GM04503 (cell line): ENCODE measurements at regions not wholly inside any gene's neighbourhood (a gene's known extent, or its start where the extent isn't known, plus 50 kb on each side); places are given as distances from the start of the nearest gene placed in this dataset.
"Not testable (repeated sequence)": the region's sequence is repeated elsewhere in the genome, so short reads cannot be mapped to it uniquely, and the experiment has no call there.

Source experiments
- DNase-seq: peaks from one replicate; pipeline ENCODE4 v3.0.0-alpha.2; 2012; ENCODE audit warnings: low read depth

DNA sequence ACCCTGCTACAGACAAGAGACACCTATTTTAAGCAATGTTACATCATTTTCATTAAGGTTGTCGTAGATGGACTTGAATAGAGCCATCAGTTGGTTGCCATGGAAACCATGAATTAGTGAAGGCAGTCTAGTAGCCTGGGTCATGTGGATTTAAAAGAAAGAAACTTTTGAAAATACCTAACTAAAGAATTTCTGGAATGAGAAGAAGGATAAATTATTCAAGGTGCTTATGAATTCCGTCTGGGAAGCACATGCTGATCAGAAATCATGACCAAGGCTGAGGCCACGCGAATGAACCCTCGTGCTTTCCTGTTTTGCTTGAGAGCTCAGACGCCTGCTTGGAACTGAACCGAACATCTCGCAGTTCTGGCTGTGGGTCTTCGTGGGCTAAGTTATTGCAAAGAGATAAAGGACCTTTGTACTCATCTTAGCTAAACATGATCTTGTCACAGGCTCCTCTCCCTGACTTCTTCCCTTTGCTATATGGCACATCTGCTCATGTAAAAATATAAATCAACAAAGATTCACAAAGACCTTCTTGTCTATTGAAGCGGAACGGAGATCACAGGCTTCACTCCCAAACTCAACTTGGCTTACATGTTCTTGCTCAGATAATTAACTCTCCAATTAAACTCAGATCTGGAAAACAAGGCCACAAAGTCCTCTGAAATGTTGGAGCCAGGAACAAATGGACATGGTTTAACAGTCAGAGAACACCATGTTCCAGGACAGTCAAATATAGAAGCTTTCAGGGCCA is 140.2 kb downstream of the NUFIP1 start:
- no peak for DNase-seq

- DNase-seq, result not testable (repeated sequence)
Measured at GRCh38 chr13:44845281-44846058, 143.8 kb downstream of the NUFIP1 start.

DNA sequence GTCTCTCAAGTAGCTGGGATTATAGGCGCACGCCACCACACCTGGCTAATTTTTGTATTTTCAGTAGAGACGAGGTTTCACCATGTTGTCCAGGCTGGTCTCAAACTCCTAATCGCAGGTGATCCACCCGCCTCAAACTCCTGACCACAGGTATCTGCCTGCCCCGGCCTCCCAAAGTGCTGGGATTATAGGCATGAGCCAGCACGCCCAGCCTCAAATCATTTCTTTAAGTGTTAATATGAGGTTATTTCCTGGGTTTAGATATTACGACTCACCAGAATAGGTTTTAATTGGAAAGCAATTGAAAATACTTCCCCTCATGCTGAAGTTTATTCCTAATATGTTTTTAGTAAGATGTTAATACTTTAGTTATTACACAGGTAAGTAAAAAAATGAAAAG is 144.5 kb downstream of the NUFIP1 start:
- DNase-seq, result no peak

DNA sequence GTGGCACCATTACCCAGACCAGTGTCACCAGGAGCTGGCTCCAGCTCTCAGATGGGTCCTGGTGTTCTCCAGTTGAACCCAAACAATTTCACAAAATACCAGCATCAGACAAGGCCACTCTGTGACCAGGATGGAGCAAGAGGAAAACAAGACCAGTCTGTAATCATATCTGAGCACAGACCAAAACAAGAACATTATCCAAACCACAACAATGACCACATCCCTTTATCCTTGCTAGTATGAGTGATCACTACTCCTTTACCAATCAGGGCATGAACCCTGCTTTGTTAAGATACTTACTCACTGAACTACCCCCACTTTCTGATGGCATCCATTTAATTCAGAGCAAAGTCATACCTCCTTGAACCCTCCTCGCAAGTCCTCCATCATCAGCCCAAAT is 145.9 kb downstream of the NUFIP1 start:
- DNase-seq, result peak; percentile 50

GRCh38 chr13:44842158-44842557 is 147.1 kb downstream of the NUFIP1 start:
- DNase-seq, result peak; percentile 31

- DNase-seq, result no peak
Measured at GRCh38 chr13:44840131-44840530, 149.1 kb downstream of the NUFIP1 start.

DNA sequence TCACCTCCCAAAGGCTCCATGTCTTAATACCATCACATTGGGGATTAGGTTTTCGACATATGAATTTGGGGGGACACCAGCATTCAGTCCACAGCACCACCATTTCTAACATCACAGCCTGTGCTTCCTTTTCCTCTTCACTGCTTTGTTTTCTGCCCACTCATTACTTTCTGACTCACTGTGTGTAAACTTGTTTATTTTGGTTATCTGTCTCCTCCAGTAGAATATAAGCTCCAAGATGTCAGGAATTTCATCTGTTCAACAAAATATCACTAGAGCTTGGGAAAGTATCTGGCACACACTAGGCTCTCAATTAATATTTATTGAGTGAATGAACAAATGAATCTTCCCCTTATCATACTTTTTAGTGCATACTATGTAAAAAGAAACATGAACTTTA is 152.0 kb downstream of the NUFIP1 start:
- no peak for DNase-seq

- no peak for DNase-seq
Measured at GRCh38 chr13:44834404-44834803, 154.9 kb downstream of the NUFIP1 start.

GRCh38 chr13:44833626-44834025 is 155.6 kb downstream of the NUFIP1 start:
- no peak for DNase-seq

- no peak for DNase-seq
Measured at GRCh38 chr13:44833139-44833538, 156.1 kb downstream of the NUFIP1 start.

DNA sequence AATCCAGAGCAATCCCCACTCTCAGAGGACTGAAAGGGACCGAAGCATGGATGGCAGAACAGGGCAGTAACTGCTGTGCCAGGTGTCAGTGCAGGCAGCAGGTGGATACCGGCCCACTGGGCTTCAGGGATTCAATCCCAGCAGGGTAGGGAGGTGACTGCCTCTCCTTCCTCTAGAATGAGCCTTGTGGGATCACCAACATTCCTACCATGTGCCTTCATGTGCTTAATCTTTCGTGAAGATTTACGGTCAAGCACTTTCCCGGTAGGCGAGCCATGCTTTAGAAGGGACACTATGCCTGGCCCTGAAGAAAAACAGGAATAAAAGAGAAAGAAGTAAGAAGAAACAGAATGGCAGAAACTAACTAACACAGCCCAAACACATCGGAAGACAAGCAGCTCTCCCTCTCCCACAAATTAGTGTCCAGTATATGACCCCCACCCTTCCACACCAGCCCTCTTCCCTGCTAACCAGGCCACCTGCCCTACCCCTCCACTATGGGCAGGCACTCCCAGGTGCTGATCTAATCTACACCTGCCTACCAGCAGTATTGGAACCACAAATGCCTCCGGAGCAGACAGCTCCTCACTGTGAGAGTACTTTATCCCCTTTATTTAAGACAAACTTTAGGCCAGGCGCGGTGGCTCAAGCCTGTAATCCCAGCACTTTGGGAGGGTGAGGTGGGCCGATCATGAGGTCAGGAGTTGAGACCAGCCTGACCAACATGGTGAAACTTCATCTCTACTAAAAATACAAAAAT is 162.5 kb downstream of the NUFIP1 start:
- DNase-seq, result no peak

DNA sequence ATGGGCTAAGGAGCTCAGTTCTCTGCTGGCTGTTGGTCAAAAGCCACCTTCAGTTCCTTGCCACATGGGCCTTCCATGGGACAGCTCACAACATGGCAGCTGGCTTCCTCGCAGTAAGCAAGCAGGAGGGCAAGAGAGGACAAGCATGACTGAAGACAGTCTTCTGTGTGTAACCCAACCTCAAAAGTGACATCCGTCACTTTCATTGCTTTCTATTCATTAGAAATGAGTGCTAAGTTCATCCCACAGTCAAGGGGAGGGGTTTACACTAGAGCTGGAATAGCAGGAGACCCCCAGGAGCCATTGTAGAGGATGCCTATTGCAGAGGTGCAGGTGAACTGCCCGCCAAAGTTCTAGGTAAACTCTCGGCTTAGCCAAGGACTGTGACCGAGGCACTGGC is 163.3 kb downstream of the NUFIP1 start:
- DNase-seq, result no peak

DNA sequence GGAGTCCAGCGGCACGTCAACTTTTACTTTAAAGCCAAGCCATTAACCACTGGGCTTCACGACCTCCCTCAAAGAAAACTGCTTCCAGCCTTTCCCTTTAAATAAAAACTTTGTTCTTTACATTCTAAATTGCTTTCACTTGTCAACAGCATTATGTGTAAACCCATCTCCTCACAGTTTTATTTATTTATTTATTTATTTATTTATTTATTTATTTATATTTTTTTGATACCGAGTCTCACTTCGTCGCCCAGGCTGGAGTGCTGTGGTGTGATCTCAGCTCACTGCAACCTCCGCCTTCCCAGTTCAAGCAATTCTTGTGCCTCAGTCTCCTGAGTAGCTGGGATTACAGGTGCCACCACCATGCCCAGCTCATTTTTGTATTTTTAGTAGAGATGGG is 165.7 kb downstream of the NUFIP1 start:
- not testable (repeated sequence) for DNase-seq

DNA sequence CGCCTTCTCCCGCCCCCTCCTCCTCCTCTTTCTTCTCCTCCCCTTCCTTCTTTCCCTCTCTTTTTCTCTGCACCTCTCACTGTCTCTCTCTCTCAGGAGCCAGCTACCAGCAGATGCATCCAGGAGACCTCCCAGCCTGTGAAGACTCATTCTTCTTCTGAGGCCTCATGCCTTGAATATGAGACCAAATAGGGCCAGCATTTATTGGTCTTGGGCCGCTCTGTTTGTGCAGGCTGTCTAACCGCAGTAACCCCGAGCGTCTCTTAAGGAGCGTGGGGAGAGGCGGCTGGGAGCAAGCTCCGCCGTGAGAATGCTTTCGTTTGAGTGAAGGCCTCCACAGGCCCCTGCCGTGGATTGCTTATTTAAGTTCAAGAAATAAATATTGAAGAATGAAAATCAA is 167.0 kb downstream of the NUFIP1 start:
- no peak for DNase-seq

- DNase-seq, result no peak
Measured at GRCh38 chr13:44819772-44820171, 169.5 kb downstream of the NUFIP1 start.

DNA sequence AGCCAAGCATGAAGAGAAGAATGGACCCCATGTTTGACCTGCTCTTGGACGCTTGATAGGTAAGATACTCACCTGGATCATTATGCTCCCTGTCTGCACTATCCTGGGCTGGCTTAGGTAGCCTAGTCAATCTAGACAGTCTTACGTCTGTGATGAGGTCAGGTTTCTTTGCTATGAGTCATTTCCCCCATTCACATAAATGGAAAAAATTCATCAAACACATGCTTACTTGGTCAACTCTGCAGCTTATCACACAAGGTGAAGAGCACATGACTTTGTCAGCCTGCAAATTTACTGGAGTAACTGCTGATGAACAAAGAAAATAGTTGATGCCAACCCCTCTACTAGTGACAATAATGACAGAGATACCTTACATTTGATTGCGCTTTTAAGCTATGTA is 170.0 kb downstream of the NUFIP1 start:
- no peak for DNase-seq

DNA sequence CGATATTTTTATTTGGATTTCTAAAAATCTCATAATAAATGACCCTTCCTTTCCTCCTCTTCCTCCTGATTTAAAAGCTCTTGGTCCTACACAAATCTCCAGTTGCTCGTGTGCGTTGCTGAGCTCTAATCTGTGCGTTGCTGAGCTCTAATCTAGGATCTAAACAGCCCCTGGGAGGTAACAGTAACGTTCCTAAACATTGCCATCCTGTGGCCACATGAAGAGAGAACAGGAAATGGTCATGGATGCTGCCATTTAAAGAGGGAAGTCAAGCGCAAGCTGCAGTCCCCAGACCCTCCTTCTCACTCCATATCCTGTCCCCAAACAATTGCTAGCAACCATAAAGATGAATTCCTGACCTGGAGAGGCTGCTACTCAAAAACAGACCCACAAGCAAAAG is 170.8 kb downstream of the NUFIP1 start:
- no peak for DNase-seq

DNA sequence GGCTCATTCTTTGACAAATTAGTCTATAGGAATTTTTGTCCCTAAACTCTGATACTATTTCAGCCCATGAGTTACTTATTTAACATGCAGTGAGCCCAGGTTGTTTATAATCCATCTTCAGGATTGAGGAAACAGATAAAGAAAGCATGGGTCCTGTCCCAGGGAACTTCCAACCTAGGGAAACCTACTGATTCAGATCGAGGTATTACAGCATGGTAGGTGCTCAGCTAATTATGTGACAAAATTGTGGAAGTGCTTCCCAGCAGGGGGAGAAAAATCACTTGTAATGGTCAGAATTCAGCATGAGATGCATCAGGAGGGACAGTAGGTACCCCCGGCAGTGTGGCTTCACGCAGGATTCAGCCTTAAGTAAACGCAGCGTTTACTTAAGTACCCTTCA is 171.3 kb downstream of the NUFIP1 start:
- DNase-seq, result no peak

- DNase-seq, result no peak
Measured at GRCh38 chr13:44817131-44817671, 172.1 kb downstream of the NUFIP1 start.

DNA sequence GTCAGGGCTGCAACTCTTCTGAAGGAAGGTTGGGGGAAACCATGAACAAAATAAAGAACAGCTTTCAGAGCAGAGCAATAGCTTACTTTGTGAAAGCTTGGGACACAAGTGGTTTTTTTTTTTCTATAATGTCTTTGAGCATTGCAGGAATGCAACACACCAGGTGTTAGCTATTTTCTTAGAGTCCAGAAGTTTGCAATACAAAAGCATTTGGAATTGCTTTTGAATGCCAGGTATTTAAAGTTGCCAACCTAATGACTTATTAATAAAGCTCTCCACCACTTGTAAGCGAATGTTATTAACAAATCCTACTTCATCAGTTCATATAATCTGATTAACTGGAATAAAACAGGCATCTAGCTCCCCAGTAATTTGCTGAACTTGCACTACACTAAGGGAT is 172.6 kb downstream of the NUFIP1 start:
- DNase-seq, result no peak

GRCh38 chr13:44815623-44816022 is 173.6 kb downstream of the NUFIP1 start:
- DNase-seq, result peak; percentile 85

DNA sequence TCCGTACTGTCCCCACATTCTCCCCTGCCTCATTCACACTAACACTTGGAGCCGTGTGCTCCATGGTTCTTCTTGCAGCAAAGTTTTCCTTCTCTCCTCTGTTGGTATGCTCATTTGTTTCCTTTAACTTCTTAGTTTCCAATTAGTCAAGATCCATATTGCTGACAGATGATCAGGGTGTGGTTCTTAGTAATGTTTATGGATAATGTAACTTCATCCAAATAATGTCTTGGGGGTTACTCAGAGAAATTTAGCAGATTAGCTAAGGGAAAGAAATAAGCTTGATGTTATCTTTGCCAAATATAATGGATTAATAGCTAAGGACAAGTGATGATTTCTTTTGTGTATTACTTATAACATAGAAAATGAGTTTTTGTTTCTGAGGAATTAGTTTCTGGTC is 174.4 kb downstream of the NUFIP1 start:
- no peak for DNase-seq

DNA sequence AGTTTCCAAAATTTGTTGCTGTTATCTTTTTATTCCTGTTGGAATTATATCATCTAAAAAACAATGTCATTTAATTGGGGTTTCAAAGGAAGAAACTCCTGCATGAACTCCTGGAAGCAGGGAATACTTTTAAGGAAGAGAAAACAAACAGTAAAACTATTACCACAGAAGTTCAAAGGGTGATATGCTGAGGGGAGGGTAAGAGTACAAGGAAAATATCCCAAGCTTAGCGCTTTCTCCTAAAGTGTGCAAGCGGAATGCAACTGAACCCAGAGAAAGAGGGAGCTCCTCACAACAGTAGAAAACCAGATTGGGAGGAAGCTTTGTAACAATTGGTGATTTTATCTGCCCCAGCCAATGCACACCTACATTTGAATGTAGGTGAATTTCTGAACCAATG is 175.1 kb downstream of the NUFIP1 start:
- no peak for DNase-seq
